Endodermal cell (in vitro differentiated cells): ENCODE measurements at regions not wholly inside any gene's neighbourhood (a gene's known extent, or its start where the extent isn't known, plus 50 kb on each side); places are given as distances from the start of the nearest gene placed in this dataset.

Experiments
- DNase-seq: peaks from one replicate; pipeline ENCODE4 v3.0.0-alpha.2; 2017
- H3K27ac ChIP-seq: 2 replicates; pipeline ENCODE4 v1.5.1; 2013; ENCODE audit warnings: mild to moderate bottlenecking, low read depth, low read length, moderate library complexity
- H3K27me3 ChIP-seq: 2 replicates; pipeline ENCODE4 v1.6.1; 2013; ENCODE audit warnings: mild to moderate bottlenecking, low read length, moderate library complexity; ENCODE audit not compliant: insufficient read depth, control insufficient read depth, poor library complexity, severe bottlenecking
- H3K36me3 ChIP-seq: 2 replicates; pipeline ENCODE4 v1.7.0; 2013; ENCODE audit warnings: mild to moderate bottlenecking, low read length, moderate library complexity; ENCODE audit not compliant: control insufficient read depth, insufficient read depth
- H3K4me1 ChIP-seq: one replicate; pipeline ENCODE4 v1.7.0; 2013; ENCODE audit warnings: low read length; ENCODE audit not compliant: control insufficient read depth, insufficient read depth
- H3K4me3 ChIP-seq: 2 replicates; pipeline ENCODE4 v1.5.1; 2013; ENCODE audit warnings: mild to moderate bottlenecking, low read length, moderate library complexity
- H3K9ac ChIP-seq: 2 replicates; pipeline ENCODE4 v1.6.1; 2013; ENCODE audit warnings: mild to moderate bottlenecking, low read length, moderate library complexity; ENCODE audit not compliant: poor library complexity, severe bottlenecking; ENCODE audit errors: extremely low read depth
- H3K9me3 ChIP-seq: 2 replicates; pipeline ENCODE4 v1.6.1; 2013; ENCODE audit warnings: mild to moderate bottlenecking, low read length, moderate library complexity; ENCODE audit not compliant: control insufficient read depth
- H3K27ac Mint-ChIP-seq: 2 replicates; pipeline ENCODE4 v1.8.0; 2020; ENCODE audit warnings: mixed read lengths
- H3K27me3 Mint-ChIP-seq: 2 replicates; pipeline ENCODE4 v1.8.0; 2021; ENCODE audit warnings: mild to moderate bottlenecking, mixed read lengths; ENCODE audit not compliant: insufficient read depth
- H3K36me3 Mint-ChIP-seq: 2 replicates; pipeline ENCODE4 v1.8.0; 2020; ENCODE audit warnings: low read depth, mixed read lengths
- H3K4me1 Mint-ChIP-seq: 2 replicates; pipeline ENCODE4 v1.8.0; 2020; ENCODE audit warnings: mixed read lengths
- H3K4me3 Mint-ChIP-seq: 2 replicates; pipeline ENCODE4 v1.8.0; 2020; ENCODE audit warnings: mild to moderate bottlenecking, moderate library complexity, mixed read lengths
- H3K9me3 Mint-ChIP-seq: 2 replicates; pipeline ENCODE4 v1.8.0; 2020; ENCODE audit warnings: mild to moderate bottlenecking, mixed read lengths
- WGBS, 2 experiments: methylation state at CpG; one replicate each; pipeline versions ENCODE4 v1.1.5 to v1.1.7; 2013; ENCODE audit warnings: missing lambda C conversion rate in 2 of 2, mixed read lengths in 1 of 2; ENCODE audit not compliant: insufficient coverage in 1 of 2, insufficient read length in 1 of 2; 5-methylcytosine and 5-hydroxymethylcytosine counted together
- TF ChIP-seq, protein P1 (sequence below): fragments of 200-600 bp; sonication (generic); conservative IDR thresholded peaks from 2 replicates; pipeline ENCODE4 v1.5.0; 2021; ENCODE audit warnings: antibody characterized with exemption, mild to moderate bottlenecking

DNA sequence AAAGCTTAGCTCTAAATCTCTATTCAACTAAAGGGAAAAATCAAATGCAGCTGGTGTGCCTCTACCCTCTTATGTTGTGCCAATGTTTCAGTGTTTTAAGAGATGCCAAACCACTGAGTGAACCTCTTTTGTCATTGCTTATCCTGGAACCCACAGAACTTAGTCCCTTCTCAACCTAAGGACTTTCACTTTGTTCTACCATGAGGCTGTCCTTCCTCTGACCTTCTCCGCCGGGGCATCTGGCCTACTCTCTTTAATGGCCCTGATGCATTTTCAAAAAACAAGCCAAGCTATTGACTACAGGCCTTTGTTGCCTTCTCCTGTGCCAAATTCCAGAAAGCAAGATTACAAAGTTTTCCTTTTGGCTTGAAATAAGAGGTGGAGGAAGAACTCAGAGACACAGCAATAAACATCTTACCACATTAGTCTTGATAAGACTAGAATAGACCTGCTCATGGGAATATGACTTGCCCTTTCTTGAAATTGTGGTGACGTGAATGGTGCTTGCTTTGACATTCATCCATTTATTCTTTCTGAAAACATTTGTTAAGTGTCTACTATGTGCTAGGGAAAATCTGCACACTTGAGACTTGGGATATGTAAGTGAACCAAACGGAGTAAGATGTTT lies 253.2 kb upstream of the SMIM30 start:
- Histone ChIP-seq H3K4me1 (no peaks in the 10 kb centered on the region), H3K27me3 (peaks cover 28% of the 10 kb centered on the region), H3K9ac (no peak overlapping the region), H3K4me3 (no peak overlapping the region), H3K9me3 (no peaks in the 10 kb centered on the region), H3K27ac (no peak overlapping the region), H3K36me3 (no peaks in the 10 kb centered on the region)
- Mint-ChIP-seq H3K4me3 (no peak overlapping the region), H3K27ac (no peak overlapping the region), H3K27me3 (peaks cover 55% of the 10 kb centered on the region), H3K4me1 (no peaks in the 10 kb centered on the region), H3K9me3 (no peaks in the 10 kb centered on the region), H3K36me3 (no peaks in the 10 kb centered on the region)
- 89 to 91% methylated on average over 3 to 4 of the region's 4 CpGs for WGBS, 2 experiments
- TF ChIP-seq, protein P1, sequence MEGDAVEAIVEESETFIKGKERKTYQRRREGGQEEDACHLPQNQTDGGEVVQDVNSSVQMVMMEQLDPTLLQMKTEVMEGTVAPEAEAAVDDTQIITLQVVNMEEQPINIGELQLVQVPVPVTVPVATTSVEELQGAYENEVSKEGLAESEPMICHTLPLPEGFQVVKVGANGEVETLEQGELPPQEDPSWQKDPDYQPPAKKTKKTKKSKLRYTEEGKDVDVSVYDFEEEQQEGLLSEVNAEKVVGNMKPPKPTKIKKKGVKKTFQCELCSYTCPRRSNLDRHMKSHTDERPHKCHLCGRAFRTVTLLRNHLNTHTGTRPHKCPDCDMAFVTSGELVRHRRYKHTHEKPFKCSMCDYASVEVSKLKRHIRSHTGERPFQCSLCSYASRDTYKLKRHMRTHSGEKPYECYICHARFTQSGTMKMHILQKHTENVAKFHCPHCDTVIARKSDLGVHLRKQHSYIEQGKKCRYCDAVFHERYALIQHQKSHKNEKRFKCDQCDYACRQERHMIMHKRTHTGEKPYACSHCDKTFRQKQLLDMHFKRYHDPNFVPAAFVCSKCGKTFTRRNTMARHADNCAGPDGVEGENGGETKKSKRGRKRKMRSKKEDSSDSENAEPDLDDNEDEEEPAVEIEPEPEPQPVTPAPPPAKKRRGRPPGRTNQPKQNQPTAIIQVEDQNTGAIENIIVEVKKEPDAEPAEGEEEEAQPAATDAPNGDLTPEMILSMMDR: no peak
- no peak for DNase-seq

DNA sequence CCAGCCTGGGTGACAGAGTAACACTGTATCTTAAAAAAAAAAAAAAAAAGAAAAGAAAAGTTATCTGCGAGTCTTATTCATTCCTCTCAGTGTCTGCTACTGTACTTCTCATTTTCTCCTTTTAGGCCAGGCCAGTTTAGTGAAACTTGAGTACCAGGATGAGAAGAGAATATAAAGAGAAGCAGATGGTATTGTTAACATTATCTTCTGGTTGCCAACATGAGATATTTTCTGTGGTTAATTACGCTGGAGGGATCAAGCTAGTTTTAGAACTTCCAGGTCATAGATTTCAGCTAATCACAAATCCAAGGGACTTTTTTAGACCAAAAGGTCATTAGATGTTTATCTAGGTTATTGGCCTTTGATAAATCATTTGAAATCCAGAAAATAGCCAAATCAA lies 252.6 kb upstream of the SMIM30 start:
- Histone ChIP-seq H3K27me3 (peaks cover 32% of the 10 kb centered on the region), H3K4me1 (no peaks in the 10 kb centered on the region), H3K9ac (no peak overlapping the region), H3K36me3 (no peaks in the 10 kb centered on the region), H3K4me3 (no peak overlapping the region), H3K27ac (no peak overlapping the region), H3K9me3 (no peaks in the 10 kb centered on the region)
- Mint-ChIP-seq H3K4me3 (no peak overlapping the region), H3K9me3 (no peaks in the 10 kb centered on the region), H3K27ac (no peak overlapping the region), H3K27me3 (peaks cover 58% of the 10 kb centered on the region), H3K4me1 (no peaks in the 10 kb centered on the region), H3K36me3 (no peaks in the 10 kb centered on the region)
- TF ChIP-seq, protein P1: no peak
- DNase-seq: no peak
- 88 to 100% methylated on average over 1 of the region's 2 CpGs for WGBS, 2 experiments

DNA sequence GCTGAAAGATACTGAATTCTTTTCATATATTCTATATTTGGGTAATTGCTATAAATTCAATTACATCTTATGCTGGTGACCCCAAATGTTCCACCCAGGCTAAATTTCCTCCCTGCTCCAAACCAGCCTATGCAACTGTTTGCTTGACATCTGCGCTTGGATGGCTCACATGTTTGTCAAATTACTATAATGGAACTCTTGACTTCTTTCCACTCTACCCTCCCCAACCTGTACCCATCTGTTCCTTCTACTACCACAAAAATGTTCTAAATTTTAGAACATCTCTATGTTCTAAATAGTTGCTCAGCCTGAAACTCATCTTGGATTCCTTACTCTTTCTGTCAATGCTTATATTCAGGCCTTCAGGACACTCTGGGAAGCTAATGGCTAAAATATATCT lies 249.9 kb upstream of the SMIM30 start:
- Histone ChIP-seq H3K27me3 (peaks cover 34% of the 10 kb centered on the region), H3K9ac (no peak overlapping the region), H3K9me3 (no peaks in the 10 kb centered on the region), H3K36me3 (no peaks in the 10 kb centered on the region), H3K4me1 (no peaks in the 10 kb centered on the region), H3K27ac (no peak overlapping the region), H3K4me3 (no peak overlapping the region)
- no peak overlapping the region for H3K27ac Mint-ChIP-seq
- no peak overlapping the region for H3K4me3 Mint-ChIP-seq
- no peaks in the 10 kb centered on the region for H3K36me3 Mint-ChIP-seq
- TF ChIP-seq, protein P1: no peak
- WGBS, 2 experiments: 87 to 100% methylated on average over 1 of the region's 1 CpG
- H3K27me3 Mint-ChIP-seq: peaks cover 77% of the 10 kb centered on the region
- DNase-seq: no peak
- H3K4me1 Mint-ChIP-seq: no peaks in the 10 kb centered on the region
- peaks cover 8% of the 10 kb centered on the region for H3K9me3 Mint-ChIP-seq
